ENCODE measurements at regions not wholly inside any gene's neighbourhood (a gene's known extent, or its start where the extent isn't known, plus 50 kb on each side); places are given as distances from the start of the nearest gene placed in this dataset.

DNA sequence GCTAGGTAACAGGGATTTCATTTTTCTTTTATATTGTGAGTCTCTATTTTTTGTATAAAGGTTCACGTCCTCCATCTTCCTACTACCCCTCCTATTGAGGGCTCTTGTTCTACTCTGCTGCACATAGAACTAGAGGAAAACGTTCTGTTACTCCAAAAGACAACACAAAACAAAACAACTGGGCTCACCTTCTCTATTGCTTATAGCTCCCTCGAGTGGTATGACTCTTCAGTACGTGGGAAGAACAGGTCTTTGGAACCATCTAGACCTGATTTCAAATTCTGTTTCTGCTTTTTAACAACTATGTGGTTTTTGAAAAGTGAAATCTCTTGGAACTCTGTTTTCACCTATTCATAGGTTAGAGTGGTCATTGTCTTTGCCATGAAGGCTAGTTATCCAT, 515.3 kb downstream of the SOX2 start:
- Histone ChIP-seq H3K4me3 (ENCODE audit: low read length) (no peak overlapping the region), H3K4me1 (ENCODE audit: control insufficient read depth, insufficient read depth, low read length) (no peaks in the 10 kb centered on the region), H3K27me3 (ENCODE audit: control insufficient read depth, insufficient read depth, low read length) (no peaks in the 10 kb centered on the region), H3K9me3 (ENCODE audit: control insufficient read depth, insufficient read depth, low read length) (no peaks in the 10 kb centered on the region), H3K27ac (ENCODE audit: low read length) (no peak overlapping the region), H3K36me3 (ENCODE audit: control insufficient read depth, insufficient read depth, low read length) (no peaks in the 10 kb centered on the region)
- TF ChIP-seq, protein P1, sequence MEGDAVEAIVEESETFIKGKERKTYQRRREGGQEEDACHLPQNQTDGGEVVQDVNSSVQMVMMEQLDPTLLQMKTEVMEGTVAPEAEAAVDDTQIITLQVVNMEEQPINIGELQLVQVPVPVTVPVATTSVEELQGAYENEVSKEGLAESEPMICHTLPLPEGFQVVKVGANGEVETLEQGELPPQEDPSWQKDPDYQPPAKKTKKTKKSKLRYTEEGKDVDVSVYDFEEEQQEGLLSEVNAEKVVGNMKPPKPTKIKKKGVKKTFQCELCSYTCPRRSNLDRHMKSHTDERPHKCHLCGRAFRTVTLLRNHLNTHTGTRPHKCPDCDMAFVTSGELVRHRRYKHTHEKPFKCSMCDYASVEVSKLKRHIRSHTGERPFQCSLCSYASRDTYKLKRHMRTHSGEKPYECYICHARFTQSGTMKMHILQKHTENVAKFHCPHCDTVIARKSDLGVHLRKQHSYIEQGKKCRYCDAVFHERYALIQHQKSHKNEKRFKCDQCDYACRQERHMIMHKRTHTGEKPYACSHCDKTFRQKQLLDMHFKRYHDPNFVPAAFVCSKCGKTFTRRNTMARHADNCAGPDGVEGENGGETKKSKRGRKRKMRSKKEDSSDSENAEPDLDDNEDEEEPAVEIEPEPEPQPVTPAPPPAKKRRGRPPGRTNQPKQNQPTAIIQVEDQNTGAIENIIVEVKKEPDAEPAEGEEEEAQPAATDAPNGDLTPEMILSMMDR (IDR thresholded peaks at IDR 0.05), result no peak
- ATAC-seq, result no peak
- H3K4me3 Mint-ChIP-seq, result no peak overlapping the region
- 54% methylated on average over 3 of the region's 4 CpGs for WGBS (ENCODE audit: insufficient coverage)
- no peak for DNase-seq
- intact Hi-C loops (cut with micrococcal nuclease), result no loop called here
- H3K4me1 Mint-ChIP-seq, result no peaks in the 10 kb centered on the region
- H3K27ac Mint-ChIP-seq, result no peak overlapping the region
- no peaks in the 10 kb centered on the region for H3K36me3 Mint-ChIP-seq
- peaks cover 13 to 16% of the 10 kb centered on the region in 2 donors for H3K9me3 Mint-ChIP-seq
- H3K27me3 Mint-ChIP-seq (ENCODE audit: low read depth in 2 of 2), result no peaks in the 10 kb centered on the region

DNA sequence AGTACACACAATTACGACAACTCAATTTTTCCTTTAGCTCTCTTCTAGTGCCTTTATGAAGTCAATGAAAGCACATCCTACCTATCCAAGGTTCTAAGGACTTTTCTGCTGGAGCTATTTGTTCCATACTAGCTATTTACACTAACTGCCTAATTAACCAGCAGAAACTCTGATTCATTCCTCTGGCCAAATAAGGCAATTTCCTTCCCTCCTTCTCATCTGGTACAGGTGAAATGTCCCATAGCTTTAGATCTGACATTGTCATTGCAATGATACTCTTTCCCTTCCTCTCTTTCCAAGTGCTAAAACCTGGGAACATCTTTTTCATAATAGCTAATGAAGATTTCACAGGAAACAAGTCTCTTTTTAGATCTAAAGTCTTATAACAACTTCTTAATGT, 521.7 kb downstream of the SOX2 start:
- no peaks in the 10 kb centered on the region for H3K9me3 ChIP-seq (ENCODE audit: control insufficient read depth, insufficient read depth, low read length)
- H3K36me3 ChIP-seq (ENCODE audit: control insufficient read depth, insufficient read depth, low read length), result no peaks in the 10 kb centered on the region
- no peak overlapping the region for H3K4me3 Mint-ChIP-seq
- no peaks in the 10 kb centered on the region for H3K4me1 ChIP-seq (ENCODE audit: control insufficient read depth, insufficient read depth, low read length)
- H3K27ac Mint-ChIP-seq, result no peak overlapping the region
- no peak overlapping the region for H3K4me3 ChIP-seq (ENCODE audit: low read length)
- H3K4me1 Mint-ChIP-seq, result no peaks in the 10 kb centered on the region
- H3K36me3 Mint-ChIP-seq, result no peaks in the 10 kb centered on the region
- TF ChIP-seq, protein P1 (IDR thresholded peaks at IDR 0.05), result no peak
- H3K27me3 Mint-ChIP-seq (ENCODE audit: low read depth in 2 of 2), result no peaks in the 10 kb centered on the region
- DNase-seq (no peak), ATAC-seq (no peak)
- 100% methylated on average over 1 of the region's 1 CpG for WGBS (ENCODE audit: insufficient coverage)
- H3K9me3 Mint-ChIP-seq, result peaks cover 2% of the 10 kb centered on the region in 2 donors
- H3K27me3 ChIP-seq (ENCODE audit: control insufficient read depth, insufficient read depth, low read length), result no peaks in the 10 kb centered on the region
- intact Hi-C loops (cut with micrococcal nuclease), result no loop called here
- no peak overlapping the region for H3K27ac ChIP-seq (ENCODE audit: low read length)

DNA sequence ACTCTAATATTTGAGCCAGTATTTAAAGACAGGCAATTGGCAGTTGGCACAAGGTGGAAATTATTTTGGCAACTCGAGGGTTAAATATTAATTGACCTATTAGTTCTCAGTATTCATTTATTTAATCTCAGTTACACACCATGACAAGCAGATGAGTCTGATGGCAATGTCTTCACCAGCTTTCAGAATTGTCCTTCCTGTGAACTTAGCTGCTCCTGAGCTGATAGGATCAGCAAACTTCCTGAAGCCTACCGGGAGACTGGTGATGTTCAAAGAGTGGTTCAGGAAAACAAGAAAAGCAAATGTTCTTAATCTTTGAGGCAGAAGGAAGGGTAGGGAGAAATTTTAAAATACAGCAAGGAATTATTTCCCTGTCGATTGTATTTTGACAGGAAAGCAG, 522.2 kb downstream of the SOX2 start:
- H3K4me3 ChIP-seq (ENCODE audit: low read length), result no peak overlapping the region
- TF ChIP-seq, protein P1 (IDR thresholded peaks at IDR 0.05), result no peak
- Mint-ChIP-seq H3K27me3 (ENCODE audit: low read depth in 2 of 2) (no peaks in the 10 kb centered on the region), H3K4me1 (no peaks in the 10 kb centered on the region), H3K27ac (no peak overlapping the region), H3K36me3 (no peaks in the 10 kb centered on the region), H3K4me3 (no peak overlapping the region), H3K9me3 (peaks cover 2% of the 10 kb centered on the region in 2 donors)
- no peaks in the 10 kb centered on the region for H3K27me3 ChIP-seq (ENCODE audit: control insufficient read depth, insufficient read depth, low read length)
- H3K4me1 ChIP-seq (ENCODE audit: control insufficient read depth, insufficient read depth, low read length), result no peaks in the 10 kb centered on the region
- no peak for ATAC-seq
- intact Hi-C loops (cut with micrococcal nuclease), result no loop called here
- no peaks in the 10 kb centered on the region for H3K9me3 ChIP-seq (ENCODE audit: control insufficient read depth, insufficient read depth, low read length)
- no peak overlapping the region for H3K27ac ChIP-seq (ENCODE audit: low read length)
- 33% methylated on average over 2 of the region's 3 CpGs for WGBS (ENCODE audit: insufficient coverage)
- no peaks in the 10 kb centered on the region for H3K36me3 ChIP-seq (ENCODE audit: control insufficient read depth, insufficient read depth, low read length)
- no peak for DNase-seq

DNA sequence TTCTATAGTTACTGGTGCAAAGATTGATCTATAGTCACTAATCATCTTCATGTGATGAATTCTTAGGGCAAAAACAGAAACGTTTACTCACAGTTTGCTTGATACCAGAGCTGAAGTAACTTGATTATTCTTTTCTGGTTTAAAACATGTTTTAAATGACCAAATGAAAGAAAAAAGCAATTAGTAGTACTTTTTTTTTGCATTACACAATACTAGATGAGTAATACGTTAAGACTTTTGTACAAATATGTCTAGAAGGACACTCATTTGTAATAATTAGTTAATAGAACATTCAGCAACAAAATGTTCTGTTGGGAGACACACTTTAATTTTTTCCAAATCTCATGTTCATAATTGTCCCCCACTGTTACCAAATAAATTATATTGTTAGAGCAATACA, 523.2 kb downstream of the SOX2 start:
- Mint-ChIP-seq H3K36me3 (no peaks in the 10 kb centered on the region), H3K4me1 (no peaks in the 10 kb centered on the region), H3K27ac (no peak overlapping the region), H3K27me3 (ENCODE audit: low read depth in 2 of 2) (no peaks in the 10 kb centered on the region), H3K4me3 (no peak overlapping the region), H3K9me3 (peaks cover 2% of the 10 kb centered on the region in 2 donors)
- no CpG with 5 or more reads among the region's 2 CpGs for WGBS (ENCODE audit: insufficient coverage)
- H3K27me3 ChIP-seq (ENCODE audit: control insufficient read depth, insufficient read depth, low read length), result no peaks in the 10 kb centered on the region
- H3K4me3 ChIP-seq (ENCODE audit: low read length), result no peak overlapping the region
- H3K9me3 ChIP-seq (ENCODE audit: control insufficient read depth, insufficient read depth, low read length), result no peaks in the 10 kb centered on the region
- intact Hi-C loops (cut with micrococcal nuclease), result no loop called here
- no peak for ATAC-seq
- DNase-seq, result no peak
- TF ChIP-seq, protein P1 (IDR thresholded peaks at IDR 0.05), result no peak
- H3K36me3 ChIP-seq (ENCODE audit: control insufficient read depth, insufficient read depth, low read length), result no peaks in the 10 kb centered on the region
- H3K27ac ChIP-seq (ENCODE audit: low read length), result no peak overlapping the region
- H3K4me1 ChIP-seq (ENCODE audit: control insufficient read depth, insufficient read depth, low read length), result no peaks in the 10 kb centered on the region
